Lung (tissue), 11 donors: ENCODE measurements at regions not wholly inside any gene's neighbourhood (a gene's known extent, or its start where the extent isn't known, plus 50 kb on each side); places are given as distances from the start of the nearest gene placed in this dataset.
A peak's percentile ranks its signal among the peaks of the same experiment; 100 is the strongest.

Experiments used
- ATAC-seq: fragments of 200-7000 bp; cut with Tn5 transposase; one replicate; pipeline ENCODE4 v1.9.1; 2020; ENCODE audit warnings: moderate number of reproducible peaks; ENCODE audit not compliant: insufficient read depth, low FRiP score
- DNase-seq, 3 donors: peaks; one replicate each; pipeline ENCODE4 v3.0.0-alpha.2; 2013 to 2017
- H3K27ac ChIP-seq, 2 donors: one replicate each; pipeline ENCODE4 v1.5.1; 2013; ENCODE audit warnings: mild to moderate bottlenecking in 2 of 2, moderate library complexity in 2 of 2, control low read depth in 1 of 2, inconsistent platforms in 1 of 2, low read depth in 1 of 2, low read length in 1 of 2
- H3K27me3 ChIP-seq, 3 donors: one replicate each; pipeline ENCODE4 v1.5.1; 2013; ENCODE audit warnings: low read length in 2 of 3; ENCODE audit not compliant: control insufficient read depth in 3 of 3, insufficient read depth in 3 of 3
- H3K36me3 ChIP-seq, 4 donors: one replicate each; pipeline ENCODE4 v1.5.1; 2013; ENCODE audit warnings: low read length in 4 of 4, mild to moderate bottlenecking in 1 of 4, moderate library complexity in 1 of 4; ENCODE audit not compliant: control insufficient read depth in 4 of 4, insufficient read depth in 4 of 4
- H3K4me1 ChIP-seq, 5 donors: one replicate each; pipeline ENCODE4 v1.5.1; 2013; ENCODE audit warnings: low read length in 5 of 5, mild to moderate bottlenecking in 2 of 5, moderate library complexity in 1 of 5; ENCODE audit not compliant: control insufficient read depth in 5 of 5, insufficient read depth in 5 of 5
- H3K4me3 ChIP-seq: one replicate; pipeline ENCODE4 v1.5.1; 2013; ENCODE audit warnings: mild to moderate bottlenecking, control low read depth, moderate library complexity
- H3K9ac ChIP-seq, 2 donors: one replicate each; pipeline ENCODE4 v1.5.1; 2013; ENCODE audit warnings: low read length in 2 of 2, control low read depth in 1 of 2; ENCODE audit not compliant: insufficient read depth in 1 of 2
- H3K9me3 ChIP-seq, 4 donors: one replicate each; pipeline ENCODE4 v1.5.1; 2013; ENCODE audit warnings: low read length in 3 of 4, mild to moderate bottlenecking in 1 of 4, moderate library complexity in 1 of 4; ENCODE audit not compliant: control insufficient read depth in 4 of 4, insufficient read depth in 3 of 4
- WGBS, 2 donors: extraction: QIAGEN DNeasy Blood & Tissue Kit; methylation state at CpG; one replicate each; pipeline ENCODE4 v1.1.7; 2013; 5-methylcytosine and 5-hydroxymethylcytosine counted together
- TF ChIP-seq, protein P1 (sequence below): IDR thresholded peaks from 2 replicates; pipeline ENCODE4 v1.5.1; 2012; ENCODE audit warnings: mild to moderate bottlenecking; ENCODE audit errors: control extremely low read depth, extremely low read depth
- donor health status: control.
- donor health status: control.
- donor health status: Bipolar disorder and iron deficiency.
- donor health status: healthy.
- donor health status: DM: yes; HTN: yes; CAD: no.

DNA sequence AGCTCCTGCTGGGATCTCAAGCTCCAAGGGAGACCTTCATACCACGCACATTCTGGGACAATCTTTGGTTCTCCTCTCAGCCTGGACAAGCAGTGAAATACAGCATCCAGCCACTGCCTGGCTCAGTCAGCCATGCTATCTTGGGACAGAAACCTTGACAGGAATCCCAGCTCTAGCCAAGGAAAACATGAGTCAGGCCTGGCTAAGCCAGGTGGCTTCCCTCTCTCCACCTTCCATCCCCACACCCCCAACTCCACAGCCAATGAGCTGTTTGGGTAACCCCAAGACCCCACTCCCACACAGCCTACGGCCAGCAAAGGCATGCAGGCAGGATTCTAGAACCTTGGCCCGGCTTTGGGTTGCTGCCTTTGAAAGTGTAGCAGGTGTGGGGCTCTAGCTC lies 64.9 kb downstream of the MCFD2 start:
- no peak for ATAC-seq
- WGBS, 2 donors, result 80 to 84% methylated on average over 3 of the region's 3 CpGs
- Histone ChIP-seq H3K27ac (peak overlapping the region; percentile 72 to 82), H3K9me3 (no peaks in the 10 kb centered on the region), H3K4me3 (no peak overlapping the region), H3K4me1 (peaks cover 29 to 63% (median 48%) of the 10 kb centered on the region in 5 donors), H3K9ac (no peak overlapping the region), H3K27me3 (no peaks in the 10 kb centered on the region), H3K36me3 (no peaks in the 10 kb centered on the region)
- TF ChIP-seq, protein P1, sequence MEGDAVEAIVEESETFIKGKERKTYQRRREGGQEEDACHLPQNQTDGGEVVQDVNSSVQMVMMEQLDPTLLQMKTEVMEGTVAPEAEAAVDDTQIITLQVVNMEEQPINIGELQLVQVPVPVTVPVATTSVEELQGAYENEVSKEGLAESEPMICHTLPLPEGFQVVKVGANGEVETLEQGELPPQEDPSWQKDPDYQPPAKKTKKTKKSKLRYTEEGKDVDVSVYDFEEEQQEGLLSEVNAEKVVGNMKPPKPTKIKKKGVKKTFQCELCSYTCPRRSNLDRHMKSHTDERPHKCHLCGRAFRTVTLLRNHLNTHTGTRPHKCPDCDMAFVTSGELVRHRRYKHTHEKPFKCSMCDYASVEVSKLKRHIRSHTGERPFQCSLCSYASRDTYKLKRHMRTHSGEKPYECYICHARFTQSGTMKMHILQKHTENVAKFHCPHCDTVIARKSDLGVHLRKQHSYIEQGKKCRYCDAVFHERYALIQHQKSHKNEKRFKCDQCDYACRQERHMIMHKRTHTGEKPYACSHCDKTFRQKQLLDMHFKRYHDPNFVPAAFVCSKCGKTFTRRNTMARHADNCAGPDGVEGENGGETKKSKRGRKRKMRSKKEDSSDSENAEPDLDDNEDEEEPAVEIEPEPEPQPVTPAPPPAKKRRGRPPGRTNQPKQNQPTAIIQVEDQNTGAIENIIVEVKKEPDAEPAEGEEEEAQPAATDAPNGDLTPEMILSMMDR, result no peak
- DNase-seq, result no peak

DNA sequence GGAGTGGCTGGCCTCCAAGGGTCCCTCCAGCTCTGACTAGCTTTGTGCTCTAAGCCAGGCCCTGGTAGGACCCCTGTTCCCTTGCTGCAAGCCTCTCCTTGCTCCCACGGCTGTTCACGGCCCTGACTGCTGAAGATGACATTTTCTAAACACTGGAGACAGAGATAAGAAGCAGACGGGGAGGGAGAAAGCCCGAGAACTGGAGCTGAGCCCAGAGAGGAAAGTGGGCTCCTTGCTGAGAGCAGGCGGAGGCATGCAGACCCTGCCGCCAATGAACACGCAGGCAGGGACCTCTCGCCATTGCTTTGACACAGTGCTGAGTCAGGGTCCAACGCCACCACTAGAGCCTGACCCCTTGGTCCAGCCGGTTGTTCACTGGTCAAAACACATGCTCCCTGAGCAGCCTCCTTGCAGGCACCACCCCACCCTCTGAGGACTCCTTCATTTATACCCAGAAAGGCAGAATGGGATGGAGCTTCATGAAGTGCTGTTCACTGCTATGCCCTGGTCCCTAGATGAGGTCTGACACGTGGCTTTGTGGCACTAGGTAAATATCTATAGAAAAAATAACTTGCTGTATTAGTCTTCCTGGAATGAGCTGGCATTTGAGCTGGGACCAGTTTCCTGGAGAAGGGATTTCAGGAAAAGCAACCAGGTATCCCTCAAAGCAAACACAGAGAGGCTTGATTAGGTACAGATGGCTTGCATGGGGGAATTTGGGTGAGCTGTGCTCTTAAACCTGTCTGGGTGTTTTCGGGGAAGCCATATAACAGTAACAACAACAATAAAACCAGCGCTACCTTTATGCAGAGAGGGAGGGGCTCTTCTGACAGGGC lies 65.7 kb downstream of the MCFD2 start:
- whole genome bisulfite sequencing, 2 donors, result 32 to 51% methylated on average over 13 of the region's 13 CpGs
- ATAC-seq (no peak), DNase-seq (peak; percentile 87 to 95 (median 93))
- Histone ChIP-seq H3K36me3 (no peaks in the 10 kb centered on the region), H3K4me3 (no peak overlapping the region), H3K27me3 (no peaks in the 10 kb centered on the region), H3K9me3 (no peaks in the 10 kb centered on the region), H3K4me1 (peaks cover 29 to 64% (median 54%) of the 10 kb centered on the region in 5 donors), H3K9ac (no peak overlapping the region), H3K27ac (peak overlapping the region; percentile 73 to 82)
- TF ChIP-seq, protein P1, result no peak

DNA sequence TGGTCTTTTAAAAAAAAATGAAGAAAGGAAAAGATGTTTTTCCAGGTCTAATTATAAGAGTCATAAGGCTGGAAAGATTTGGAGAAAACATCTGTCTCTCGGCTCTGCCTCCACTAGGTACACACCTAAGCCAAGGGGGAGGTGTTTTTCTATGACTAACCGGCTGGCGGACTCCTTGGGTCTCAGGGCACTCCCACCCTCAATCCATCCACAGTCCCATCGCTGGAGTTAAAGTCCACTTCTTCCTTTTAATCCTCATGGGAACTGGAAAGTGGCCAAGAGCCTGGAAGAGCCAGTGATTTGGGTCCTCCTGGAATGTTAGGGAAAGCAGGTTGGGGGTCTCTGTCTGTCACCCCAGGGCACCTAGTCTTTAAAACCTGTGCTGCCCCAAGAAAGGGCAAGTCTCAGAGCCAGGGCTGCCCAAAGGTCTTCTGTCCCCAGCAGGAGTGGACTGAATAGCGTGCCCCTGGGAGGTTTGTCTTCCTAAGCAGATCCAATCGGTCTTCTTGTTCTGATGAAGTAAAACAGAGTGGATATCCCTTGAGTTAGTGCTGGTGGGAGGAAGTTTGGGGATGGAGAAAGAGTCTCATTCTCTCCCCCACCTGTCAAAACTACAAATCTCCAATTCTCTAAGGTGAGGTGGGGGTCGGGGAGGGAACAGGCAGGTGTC lies 66.4 kb downstream of the MCFD2 start:
- H3K4me1 ChIP-seq, result peaks cover 29 to 63% (median 48%) of the 10 kb centered on the region in 5 donors
- ATAC-seq (no peak), DNase-seq (peak in 1 of 3 donors; percentile 40)
- H3K4me3 ChIP-seq, result no peak overlapping the region
- H3K9me3 ChIP-seq, result no peaks in the 10 kb centered on the region
- WGBS, 2 donors, result 64 to 82% methylated on average over 7 of the region's 7 CpGs
- H3K36me3 ChIP-seq, result no peaks in the 10 kb centered on the region
- TF ChIP-seq, protein P1, result no peak
- no peaks in the 10 kb centered on the region for H3K27me3 ChIP-seq
- no peak overlapping the region for H3K9ac ChIP-seq
- peak overlapping the region; percentile 63 to 73 for H3K27ac ChIP-seq
